Prostate gland (tissue), 2 donors: ENCODE measurements at regions not wholly inside any gene's neighbourhood (a gene's known extent, or its start where the extent isn't known, plus 50 kb on each side); places are given as distances from the start of the nearest gene placed in this dataset.

Source experiments
- CTCF ChIP-seq, 4 experiments: fragments of 200-600 bp in 2 of 4; fragments of 450-650 bp in 2 of 4; sonication (generic) in 2 of 4; IDR thresholded peaks; 1 replicate in 3 of 4; 2 replicates in 1 of 4; pipeline ENCODE4 v1.5.1; 2016 to 2019; ENCODE audit warnings: antibody characterized with exemption in 4 of 4, mild to moderate bottlenecking in 2 of 4, moderate library complexity in 2 of 4
- POLR2AphosphoS5 ChIP-seq: sonication (generic); formaldehyde crosslinking; IDR thresholded peaks from one replicate; pipeline ENCODE4 v1.6.1; 2017; ENCODE audit warnings: antibody characterized with exemption

GRCh38 chr18:41096504-41096903, 858.5 kb upstream of the PIK3C3 start:
- TF ChIP-seq POLR2AphosphoS5 (no peak), CTCF (IDR thresholded peaks at IDR 0.05) (no peak)
